AG08395 (cell line): ENCODE measurements at regions not wholly inside any gene's neighbourhood (a gene's known extent, or its start where the extent isn't known, plus 50 kb on each side); places are given as distances from the start of the nearest gene placed in this dataset.

Experiments
- DNase-seq: peaks from one replicate; pipeline ENCODE4 v3.0.0; 2012; ENCODE audit warnings: mixed read lengths, low spot score

DNA sequence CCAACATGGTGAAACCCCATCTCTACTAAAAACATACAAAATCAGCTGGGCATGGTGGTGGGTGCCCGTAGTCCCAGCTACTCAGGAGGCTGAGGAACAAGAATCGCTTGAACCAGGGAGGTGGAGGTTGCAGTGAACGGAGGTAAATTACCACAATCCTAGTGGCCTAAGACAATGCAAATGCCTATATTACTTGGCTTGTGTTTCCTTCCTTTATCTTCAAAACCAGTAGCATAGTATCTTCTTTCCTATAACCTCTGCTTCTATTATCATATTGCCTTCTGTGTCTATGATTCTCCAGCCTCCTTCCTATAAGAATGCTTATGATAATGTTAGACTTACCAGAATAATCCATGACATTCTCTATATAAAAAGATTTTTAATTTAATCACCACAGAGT is 156.2 kb upstream of the RGS18 start:
- DNase-seq, result no peak

GRCh38 chr1:192003295-192004077 is 154.8 kb upstream of the RGS18 start:
- no peak for DNase-seq

- no peak for DNase-seq
Observed at GRCh38 chr1:192005976-192006375, 152.3 kb upstream of the RGS18 start.

DNA sequence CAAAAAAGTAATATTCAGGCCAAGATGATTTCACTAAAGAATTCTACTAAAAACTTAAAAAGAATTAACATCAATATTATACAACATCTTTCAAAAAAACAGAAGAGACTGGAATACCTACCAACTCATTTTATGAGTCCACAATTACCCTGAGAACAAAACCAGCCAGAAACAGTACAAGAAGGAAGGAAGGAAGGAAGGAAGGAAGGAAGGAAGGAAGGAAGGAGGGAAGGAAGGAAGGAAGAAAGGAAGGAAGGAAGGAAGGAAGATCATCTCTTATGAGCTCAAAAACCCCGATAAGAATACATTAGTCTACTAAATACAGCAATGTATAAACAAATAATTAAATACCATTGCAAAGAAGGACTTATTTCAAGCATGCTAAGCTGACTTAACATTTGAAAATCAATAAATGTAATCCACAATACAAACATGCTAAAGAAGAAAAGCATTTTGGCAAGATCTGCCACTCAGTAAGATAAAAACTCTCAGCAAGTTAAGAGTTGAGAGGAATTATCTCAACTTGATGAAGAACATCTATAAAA is 149.9 kb upstream of the RGS18 start:
- no peak for DNase-seq

GRCh38 chr1:192010406-192010805 is 147.9 kb upstream of the RGS18 start:
- DNase-seq, result no peak

GRCh38 chr1:192011525-192011924 is 146.7 kb upstream of the RGS18 start:
- DNase-seq, result no peak

DNA sequence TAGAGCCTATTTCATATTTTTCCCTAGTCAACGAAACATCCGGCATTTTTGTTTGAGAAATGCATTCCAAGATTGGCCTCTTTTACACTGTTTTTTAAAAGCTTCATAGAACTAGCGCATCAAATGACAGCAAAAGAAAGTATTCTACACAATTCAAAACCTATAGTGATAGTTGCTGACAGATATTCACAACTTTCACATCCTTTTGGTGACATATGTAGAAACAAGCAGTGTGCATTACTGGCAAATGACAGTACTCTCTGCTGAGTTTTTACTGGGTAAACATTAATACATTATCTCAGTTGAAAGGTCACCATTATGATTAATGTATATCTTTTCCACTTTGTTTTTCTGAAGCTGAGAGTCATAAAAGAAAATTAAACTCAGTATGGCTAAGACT is 135.4 kb upstream of the RGS18 start:
- DNase-seq, result no peak

GRCh38 chr1:192024881-192025280 is 133.4 kb upstream of the RGS18 start:
- no peak for DNase-seq

- DNase-seq, result no peak
Observed at GRCh38 chr1:192038567-192038966, 119.7 kb upstream of the RGS18 start.

GRCh38 chr1:192045131-192045530 is 113.1 kb upstream of the RGS18 start:
- no peak for DNase-seq

GRCh38 chr1:192053531-192053971 is 104.7 kb upstream of the RGS18 start:
- no peak for DNase-seq

DNA sequence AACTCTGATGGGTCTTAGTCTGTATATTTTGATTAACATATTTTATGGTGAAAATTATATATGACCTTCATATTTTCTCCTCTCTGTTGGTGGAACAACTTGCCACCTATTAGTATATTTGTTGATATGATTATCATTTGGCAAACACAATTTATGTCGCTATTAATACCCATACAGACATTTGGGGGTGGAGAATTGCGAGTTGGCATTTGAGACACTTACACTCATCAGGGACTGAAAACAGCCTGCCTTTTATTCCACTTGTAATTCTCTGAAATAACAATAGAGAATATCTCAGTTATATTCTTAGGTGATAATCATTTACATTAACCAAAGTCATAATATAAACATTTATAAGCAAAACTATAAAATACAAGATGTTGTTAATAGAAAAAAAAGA is 100.5 kb upstream of the RGS18 start:
- DNase-seq, result no peak

DNA sequence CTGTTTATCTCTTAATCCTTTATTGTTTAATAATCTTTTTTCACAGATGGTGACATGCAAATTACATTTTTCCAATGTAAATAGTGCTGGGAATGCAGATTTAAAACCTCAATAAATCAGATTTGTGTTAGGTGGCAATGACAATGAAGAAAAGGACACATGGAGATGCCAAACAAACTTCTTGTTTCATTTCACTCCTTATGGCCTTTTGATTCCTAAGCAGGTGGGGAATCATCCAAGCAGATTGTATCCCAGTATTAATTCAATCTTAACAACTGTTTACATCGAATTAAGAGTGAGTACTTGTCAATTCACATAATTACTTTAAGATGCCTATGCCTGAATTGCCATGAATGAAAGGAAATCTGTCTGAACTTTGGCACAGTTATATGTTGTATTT is 98.9 kb upstream of the RGS18 start:
- DNase-seq, result no peak

DNA sequence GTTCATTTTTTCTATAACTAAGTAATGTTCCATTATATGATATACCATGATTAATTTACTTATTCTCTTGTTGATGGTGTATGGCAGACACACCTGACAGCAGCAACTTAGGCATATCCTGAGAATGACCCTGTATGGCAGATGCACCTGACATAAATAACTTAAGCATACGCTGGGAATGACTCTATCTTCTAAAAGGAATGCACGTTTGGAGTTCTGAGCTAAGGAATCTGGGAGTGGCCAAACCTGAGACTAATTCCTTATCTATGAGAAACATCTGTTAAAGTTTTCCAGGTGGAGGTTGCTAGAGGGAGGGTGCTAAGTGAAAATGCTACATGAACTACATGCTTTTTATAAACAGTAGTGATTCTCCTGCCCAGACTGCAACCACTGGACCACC is 96.7 kb upstream of the RGS18 start:
- no peak for DNase-seq

- no peak for DNase-seq
Observed at GRCh38 chr1:192065087-192065486, 93.2 kb upstream of the RGS18 start.

- DNase-seq, result no peak
Observed at GRCh38 chr1:192066202-192066601, 92.1 kb upstream of the RGS18 start.

DNA sequence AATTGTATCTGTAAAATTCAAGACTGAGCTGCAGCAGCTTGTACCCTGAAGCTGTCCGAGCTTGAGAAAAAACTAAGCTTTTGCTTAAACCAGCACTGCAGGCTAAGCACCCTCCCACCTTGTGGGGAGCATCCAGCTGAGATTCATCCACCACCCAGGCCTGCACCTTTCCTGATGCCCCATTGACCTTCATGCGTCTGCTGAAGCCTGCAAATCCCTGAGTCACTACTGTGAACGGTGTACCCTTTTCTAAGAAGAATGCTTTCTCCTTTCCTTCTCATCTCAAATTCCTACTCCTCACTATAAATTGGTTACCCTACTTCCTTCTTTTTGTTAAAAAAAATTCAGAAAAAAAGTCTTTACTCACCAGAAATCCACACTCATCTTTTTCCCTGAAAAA is 90.9 kb upstream of the RGS18 start:
- DNase-seq, result no peak

- DNase-seq, result no peak
Observed at GRCh38 chr1:192070213-192070612, 88.0 kb upstream of the RGS18 start.

- DNase-seq, result no peak
Observed at GRCh38 chr1:192080684-192081083, 77.6 kb upstream of the RGS18 start.

GRCh38 chr1:192081359-192081758 is 76.9 kb upstream of the RGS18 start:
- DNase-seq, result no peak

- no peak for DNase-seq
Observed at GRCh38 chr1:192086644-192087043, 71.6 kb upstream of the RGS18 start.

DNA sequence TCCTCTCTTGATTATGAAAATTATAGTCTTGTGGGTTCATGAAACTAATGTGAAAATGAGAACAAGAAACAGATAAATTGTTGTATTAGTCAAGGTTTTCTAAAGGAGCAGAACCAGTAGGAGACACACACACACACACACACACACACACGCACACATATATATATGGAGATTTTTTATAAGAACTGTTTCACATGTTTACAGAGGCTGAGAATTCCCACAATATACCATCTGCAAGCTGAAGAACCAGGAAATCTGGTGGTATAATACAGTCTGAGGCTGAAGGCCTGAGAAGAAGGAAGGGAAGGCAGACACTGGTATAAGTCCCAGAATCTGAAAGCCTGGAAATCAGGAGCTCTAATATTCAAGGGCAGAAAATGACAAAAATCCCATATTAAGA is 70.9 kb upstream of the RGS18 start:
- DNase-seq, result no peak

DNA sequence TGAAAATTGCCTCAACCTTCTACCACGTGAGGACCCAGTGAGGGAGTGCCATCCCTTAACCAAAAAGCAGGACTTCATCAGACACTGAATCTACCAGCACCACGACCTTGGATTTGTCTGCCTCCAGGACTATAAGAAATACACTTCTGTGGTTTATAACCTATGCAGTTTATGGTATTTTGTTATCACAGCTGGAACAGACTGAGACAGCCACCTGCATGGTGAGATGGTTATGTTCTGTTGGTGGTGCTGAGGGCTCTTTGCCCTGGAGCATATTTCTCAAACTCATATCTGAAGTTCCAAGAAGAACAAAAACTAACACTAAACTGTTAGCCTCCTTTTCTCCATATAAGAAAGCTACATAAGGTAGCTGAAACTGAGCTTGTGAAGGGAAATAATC is 69.8 kb upstream of the RGS18 start:
- no peak for DNase-seq

DNA sequence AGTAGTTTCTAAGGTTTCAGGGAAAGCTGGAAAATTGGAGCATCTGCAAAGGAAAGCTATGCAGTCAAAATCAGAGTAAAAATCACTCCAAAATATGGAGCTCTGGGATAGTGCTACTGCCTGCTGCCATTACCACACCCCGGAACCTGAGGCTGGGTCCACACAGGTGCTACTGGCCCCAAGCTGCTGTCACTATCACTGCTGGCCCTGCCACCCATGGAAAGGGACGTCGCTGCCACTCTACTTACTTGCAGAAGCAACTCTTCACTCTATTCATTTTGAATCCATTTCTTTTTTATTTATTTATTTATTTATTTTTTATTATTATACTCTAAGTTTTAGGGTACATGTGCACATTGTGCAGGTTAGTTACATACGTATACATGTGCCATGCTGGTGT is 60.3 kb upstream of the RGS18 start:
- no peak for DNase-seq
